ENCODE measurements at regions not wholly inside any gene's neighbourhood (a gene's known extent, or its start where the extent isn't known, plus 50 kb on each side); places are given as distances from the start of the nearest gene placed in this dataset.

DNA sequence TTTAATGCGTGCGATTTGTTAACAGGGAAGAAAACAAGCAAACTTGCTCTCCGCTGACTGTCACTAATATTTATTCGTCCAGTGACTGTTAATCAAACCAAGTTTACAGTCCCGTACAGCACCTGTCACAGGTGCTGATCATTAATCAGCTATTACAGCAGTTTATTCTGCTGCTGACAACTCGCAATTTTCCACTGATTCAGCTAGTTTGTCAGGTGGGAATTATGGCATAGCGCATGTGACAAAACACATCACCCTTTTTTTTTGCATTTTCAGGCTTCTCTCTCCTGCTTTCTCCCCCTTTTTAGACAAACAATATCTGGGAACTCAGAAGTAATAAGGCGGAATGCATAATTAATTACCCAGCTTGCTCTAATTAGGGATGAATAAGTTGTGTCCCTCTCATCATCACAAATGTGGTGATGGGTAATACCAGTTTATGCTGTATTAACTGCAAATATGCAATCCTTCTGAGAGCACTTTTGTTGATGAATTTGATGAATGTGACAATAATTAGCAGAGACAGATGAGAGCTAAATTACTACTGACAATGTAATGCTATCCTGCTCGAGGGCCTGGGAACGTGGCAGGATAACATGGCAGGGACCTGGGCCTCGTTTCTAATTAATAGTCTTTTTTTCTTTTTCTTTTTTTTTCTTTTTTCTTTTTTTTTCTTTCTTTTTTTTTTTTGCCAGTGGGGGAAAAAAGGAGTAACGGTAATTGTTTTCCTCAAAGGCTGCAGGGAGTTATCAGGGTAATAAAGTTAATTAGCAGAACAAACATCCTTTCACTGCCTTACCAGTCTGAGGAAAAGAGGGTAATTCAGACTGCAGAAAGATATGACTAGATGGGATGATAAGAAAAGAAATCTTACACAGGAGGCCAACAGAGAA, 150.3 kb upstream of the SOX2 start:
- TF ChIP-seq, protein P1, sequence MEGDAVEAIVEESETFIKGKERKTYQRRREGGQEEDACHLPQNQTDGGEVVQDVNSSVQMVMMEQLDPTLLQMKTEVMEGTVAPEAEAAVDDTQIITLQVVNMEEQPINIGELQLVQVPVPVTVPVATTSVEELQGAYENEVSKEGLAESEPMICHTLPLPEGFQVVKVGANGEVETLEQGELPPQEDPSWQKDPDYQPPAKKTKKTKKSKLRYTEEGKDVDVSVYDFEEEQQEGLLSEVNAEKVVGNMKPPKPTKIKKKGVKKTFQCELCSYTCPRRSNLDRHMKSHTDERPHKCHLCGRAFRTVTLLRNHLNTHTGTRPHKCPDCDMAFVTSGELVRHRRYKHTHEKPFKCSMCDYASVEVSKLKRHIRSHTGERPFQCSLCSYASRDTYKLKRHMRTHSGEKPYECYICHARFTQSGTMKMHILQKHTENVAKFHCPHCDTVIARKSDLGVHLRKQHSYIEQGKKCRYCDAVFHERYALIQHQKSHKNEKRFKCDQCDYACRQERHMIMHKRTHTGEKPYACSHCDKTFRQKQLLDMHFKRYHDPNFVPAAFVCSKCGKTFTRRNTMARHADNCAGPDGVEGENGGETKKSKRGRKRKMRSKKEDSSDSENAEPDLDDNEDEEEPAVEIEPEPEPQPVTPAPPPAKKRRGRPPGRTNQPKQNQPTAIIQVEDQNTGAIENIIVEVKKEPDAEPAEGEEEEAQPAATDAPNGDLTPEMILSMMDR (IDR thresholded peaks at IDR 0.05; ENCODE audit: borderline replicate concordance, extremely low read depth, low read length, poor library complexity, severe bottlenecking), result no peak
- TF ChIP-seq EZH2 (IDR thresholded peaks at IDR 0.05; ENCODE audit: borderline replicate concordance, low read depth, low read length, severe bottlenecking), result no peak
